GM21717 (cell line): ENCODE measurements at regions not wholly inside any gene's neighbourhood (a gene's known extent, or its start where the extent isn't known, plus 50 kb on each side); places are given as distances from the start of the nearest gene placed in this dataset.
A peak's percentile ranks its signal among the peaks of the same experiment; 100 is the strongest.
"Not testable (repeated sequence)": the region's sequence is repeated elsewhere in the genome, so short reads cannot be mapped to it uniquely, and the experiment has no call there.

Experiments
- ATAC-seq: cut with Tn5 transposase; IDR thresholded peaks from one replicate; pipeline ENCODE4 v1.9.1; 2021; ENCODE audit warnings: mild to moderate bottlenecking, moderate library complexity; ENCODE audit not compliant: unreplicated experiment

- ATAC-seq, result no peak
Measured at GRCh38 chr18:30713299-30713698, 329.2 kb downstream of the DSC3 start.

GRCh38 chr18:30712383-30712782 is 330.2 kb downstream of the DSC3 start:
- peak; percentile 94 for ATAC-seq

GRCh38 chr18:30709595-30709994 is 332.9 kb downstream of the DSC3 start:
- ATAC-seq, result no peak

GRCh38 chr18:30705943-30706342 is 336.6 kb downstream of the DSC3 start:
- ATAC-seq, result no peak

DNA sequence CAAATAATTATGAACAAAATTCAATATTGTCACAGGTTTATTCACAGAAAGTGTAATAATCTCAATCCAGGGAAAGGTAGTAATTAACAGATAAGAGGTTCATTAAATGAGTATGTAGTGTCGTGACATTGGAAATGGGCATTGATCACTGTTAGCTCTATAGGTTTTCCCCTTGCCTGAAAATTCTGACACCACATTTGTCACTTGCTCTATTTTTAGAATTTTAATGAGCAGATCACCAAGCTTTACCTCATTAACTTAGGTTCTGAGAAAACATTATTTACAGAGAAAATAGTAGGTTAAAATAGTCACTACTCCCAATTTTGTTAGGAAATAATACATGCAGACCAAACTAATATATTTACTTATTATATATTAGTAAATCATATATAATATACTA is 344.0 kb downstream of the DSC3 start:
- no peak for ATAC-seq

DNA sequence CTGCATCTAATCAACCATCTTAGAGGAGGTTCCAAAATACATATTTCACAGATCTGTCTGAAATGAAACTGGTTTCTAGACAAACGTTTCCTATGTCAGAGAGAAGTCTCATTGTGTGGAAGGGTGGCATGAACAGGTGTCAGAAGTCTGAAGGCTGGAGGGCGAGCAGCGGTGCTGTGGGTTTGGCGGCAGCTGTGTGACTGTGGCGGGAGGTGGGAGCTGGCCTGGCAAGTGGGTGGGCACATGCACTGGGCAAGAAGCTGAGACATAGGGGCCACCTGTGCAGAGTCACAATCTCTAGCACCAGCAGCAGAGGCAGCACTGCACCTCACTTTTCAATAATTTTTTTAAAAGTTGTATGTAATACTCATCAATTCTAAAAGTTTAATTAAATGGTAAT is 346.3 kb downstream of the DSC3 start:
- ATAC-seq, result no peak

- ATAC-seq, result no peak
Measured at GRCh38 chr18:30694773-30695172, 347.8 kb downstream of the DSC3 start.

DNA sequence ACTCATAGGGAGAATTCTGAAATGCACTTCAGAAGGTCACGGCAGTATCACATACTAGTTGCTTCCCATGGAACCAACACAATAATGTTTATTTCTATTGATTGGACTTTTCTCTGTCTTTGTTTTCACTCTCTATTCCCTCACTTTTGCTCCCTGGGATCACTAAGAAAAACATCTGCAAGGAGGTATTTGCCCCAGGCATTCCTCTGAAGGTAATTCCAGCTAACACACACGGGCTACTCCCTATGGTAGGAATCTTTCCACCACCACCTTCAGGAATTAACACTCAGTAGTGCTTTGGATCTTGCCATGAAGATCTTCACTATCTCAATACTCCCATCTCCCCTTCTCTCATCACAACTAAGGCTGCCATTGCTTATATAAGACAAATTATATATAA is 353.3 kb downstream of the DSC3 start:
- no peak for ATAC-seq

- ATAC-seq, result no peak
Measured at GRCh38 chr18:30687501-30687900, 355.0 kb downstream of the DSC3 start.

GRCh38 chr18:30684825-30685481 is 357.6 kb downstream of the DSC3 start:
- ATAC-seq, result no peak

DNA sequence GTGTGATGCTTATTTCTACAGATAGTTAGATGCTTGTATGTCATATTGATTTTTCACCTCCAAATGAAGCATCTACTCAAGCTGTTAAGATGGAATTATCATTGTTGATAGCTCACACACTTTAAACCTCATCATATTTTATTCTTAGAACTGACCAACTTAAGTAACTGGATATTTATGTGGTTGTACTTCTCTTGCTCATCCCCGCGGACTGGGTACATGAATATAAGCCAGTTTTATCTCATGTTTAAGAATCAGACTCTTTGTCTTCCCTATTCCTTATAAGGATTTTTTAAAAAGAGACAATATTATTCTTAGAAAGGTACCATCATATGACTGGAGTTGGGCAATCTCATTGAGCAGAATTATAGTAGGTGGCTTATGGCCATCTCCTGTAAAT is 358.7 kb downstream of the DSC3 start:
- no peak for ATAC-seq

DNA sequence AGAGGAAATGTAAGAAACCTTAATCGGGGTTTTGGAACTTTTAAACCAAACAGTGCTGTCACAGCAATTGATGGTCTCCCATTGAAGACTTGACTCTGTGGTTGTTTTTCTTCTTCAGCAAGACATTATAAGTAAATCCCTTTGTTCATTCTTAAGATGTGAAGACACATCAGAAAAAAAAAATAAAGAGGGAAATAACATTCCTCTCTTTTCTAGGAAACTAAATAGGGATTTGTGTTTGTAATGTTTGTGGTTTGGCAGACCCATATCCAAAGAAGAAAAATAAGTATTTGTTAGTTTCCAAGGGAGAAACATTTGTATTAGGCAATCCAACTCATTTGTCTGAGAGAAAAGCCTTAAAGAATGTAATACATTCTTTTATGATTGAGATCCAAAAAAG is 359.9 kb downstream of the DSC3 start:
- ATAC-seq, result no peak

GRCh38 chr18:30679285-30679930 is 363.1 kb downstream of the DSC3 start:
- no peak for ATAC-seq

GRCh38 chr18:30677813-30678212 is 364.7 kb downstream of the DSC3 start:
- not testable (repeated sequence) for ATAC-seq

DNA sequence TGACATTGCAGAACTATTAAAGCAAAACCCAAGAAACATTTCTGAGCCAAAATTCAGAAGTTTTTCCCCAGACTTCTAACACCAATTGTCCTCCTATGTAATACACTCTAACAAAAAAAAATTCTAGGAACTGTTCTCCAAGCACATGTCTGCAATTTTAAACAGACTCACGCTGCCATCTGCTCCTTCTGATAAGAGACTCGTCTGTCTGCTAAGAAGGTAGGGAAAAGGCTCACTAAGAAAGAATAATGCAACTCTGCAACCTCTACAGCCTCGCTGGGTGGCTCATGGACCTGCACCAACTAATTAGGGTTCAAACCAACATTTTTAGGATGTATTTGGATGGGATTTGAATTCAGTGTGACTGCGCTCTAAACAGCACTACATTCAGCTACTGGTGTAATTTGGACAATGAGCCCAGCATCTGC is 366.5 kb downstream of the DSC3 start:
- no peak for ATAC-seq

DNA sequence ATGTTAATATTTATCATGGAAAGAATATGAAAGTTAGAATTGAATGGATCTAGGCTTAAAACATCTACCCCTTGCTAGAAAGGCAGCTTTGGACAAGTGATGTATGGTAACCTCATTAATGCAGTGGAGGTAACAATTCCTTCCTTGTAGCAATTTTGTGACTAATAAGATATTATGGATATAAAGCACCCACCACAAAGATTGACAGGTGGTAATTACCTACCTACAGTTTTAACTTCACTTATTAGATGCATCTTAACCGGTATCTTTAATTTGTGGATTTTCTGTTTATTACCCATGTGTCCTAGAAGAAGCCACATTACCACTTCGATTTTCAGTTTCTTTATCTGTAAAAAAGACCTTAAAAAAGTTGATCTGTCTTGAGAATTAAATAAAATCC is 367.0 kb downstream of the DSC3 start:
- no peak for ATAC-seq

DNA sequence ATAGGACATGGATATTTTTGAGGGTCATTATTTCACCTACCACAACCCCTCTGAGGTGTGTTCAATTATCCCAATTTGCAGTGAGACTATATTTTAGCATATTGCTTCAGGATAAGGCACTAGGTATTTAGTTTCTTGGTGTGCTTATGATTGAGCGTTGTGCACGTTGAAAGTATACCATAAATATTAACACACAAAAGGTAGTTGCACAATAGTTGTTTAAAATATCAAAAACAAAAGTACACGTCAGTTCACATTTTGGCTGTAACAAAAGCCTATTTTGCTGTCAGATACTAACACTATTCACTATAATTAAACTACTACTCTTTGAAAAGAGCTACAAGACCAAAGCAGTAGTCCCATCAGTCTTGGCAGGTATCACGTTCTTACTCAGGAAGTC is 367.5 kb downstream of the DSC3 start:
- ATAC-seq, result no peak

DNA sequence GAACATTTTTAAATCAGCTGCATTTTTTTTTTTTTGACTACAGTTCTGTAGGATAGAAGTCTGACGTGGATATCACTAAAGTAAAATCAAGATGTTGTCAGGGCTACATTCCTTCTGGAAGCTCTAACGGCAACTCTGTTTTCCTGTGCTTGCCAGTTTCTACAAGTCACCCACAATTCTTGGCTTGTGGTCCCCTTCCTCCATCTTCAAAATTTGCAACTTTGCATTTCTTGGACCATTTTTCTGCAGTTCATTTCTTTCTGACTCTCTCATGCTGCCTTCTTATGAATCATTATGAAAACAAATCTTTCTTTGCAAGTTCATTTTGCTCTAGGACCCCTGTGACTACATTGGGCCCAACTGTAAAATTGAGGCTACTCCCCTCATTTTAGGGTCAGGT is 367.9 kb downstream of the DSC3 start:
- ATAC-seq, result no peak

GRCh38 chr18:30672439-30672838 is 370.1 kb downstream of the DSC3 start:
- ATAC-seq, result not testable (repeated sequence)

GRCh38 chr18:30658306-30658705 is 384.2 kb downstream of the DSC3 start:
- ATAC-seq, result no peak

DNA sequence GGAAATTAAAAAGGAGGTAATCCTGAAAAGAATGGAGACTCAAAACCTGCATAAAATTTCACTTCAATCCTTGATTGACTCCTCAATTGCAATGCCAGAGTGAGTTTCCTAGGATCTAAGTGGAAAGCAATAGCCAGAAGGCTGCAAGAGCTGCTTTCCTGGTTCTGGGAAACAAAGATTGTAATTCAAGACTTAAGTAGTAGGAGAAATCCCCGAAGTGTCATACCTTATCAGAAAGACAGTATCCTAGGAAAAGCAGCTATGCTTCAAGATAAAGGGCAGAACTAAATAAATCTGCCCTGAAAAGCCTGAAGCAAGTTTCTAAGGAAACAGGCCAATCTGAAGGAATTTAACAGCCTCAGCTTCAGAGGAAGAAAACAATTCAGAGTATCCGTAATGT is 390.2 kb downstream of the DSC3 start:
- no peak for ATAC-seq

GRCh38 chr18:30650499-30650898 is 392.0 kb downstream of the DSC3 start:
- no peak for ATAC-seq

DNA sequence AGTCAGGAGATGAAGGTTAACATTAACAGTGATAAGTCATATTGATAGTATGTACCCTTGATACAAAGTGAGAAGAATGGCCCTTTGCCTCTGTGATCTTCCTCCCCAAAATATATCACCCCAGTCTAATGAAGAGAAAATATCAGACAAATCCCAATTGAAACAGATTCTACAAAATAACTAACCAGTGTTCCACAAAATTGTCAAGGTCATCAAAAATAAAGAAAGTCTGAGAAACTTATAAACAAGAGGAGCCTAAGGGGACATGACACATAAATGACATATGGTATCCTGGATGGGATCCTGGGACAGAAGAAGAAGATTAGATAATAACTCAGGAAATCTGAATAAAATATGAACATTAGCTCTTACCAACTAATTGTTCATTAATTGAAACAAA is 398.4 kb downstream of the DSC3 start:
- no peak for ATAC-seq
